ENCODE measurements at regions not wholly inside any gene's neighbourhood (a gene's known extent, or its start where the extent isn't known, plus 50 kb on each side); places are given as distances from the start of the nearest gene placed in this dataset.
"Not testable (repeated sequence)": the region's sequence is repeated elsewhere in the genome, so short reads cannot be mapped to it uniquely, and the experiment has no call there.

GRCh38 chr13:21910546-21910945 lies 239.7 kb downstream of the FGF9 start:
- DNase-seq (ENCODE audit: low read depth in 6 of 9, low spot score in 9 of 9): no peak
- Histone ChIP-seq H3K27me3 (ENCODE audit: control insufficient read depth in 2 of 2, insufficient read depth in 1 of 2, low read length in 1 of 2) (no peaks in the 10 kb centered on the region), H3K4me3 (ENCODE audit: low read length in 2 of 2) (no peak overlapping the region), H3K27ac (ENCODE audit: low read depth in 1 of 2, low read length in 1 of 2) (no peak overlapping the region), H3K4me1 (ENCODE audit: control insufficient read depth in 2 of 2, insufficient read depth in 2 of 2, low read length in 2 of 2) (no peaks in the 10 kb centered on the region), H3K36me3 (ENCODE audit: control insufficient read depth in 2 of 2, insufficient read depth in 2 of 2, low read length in 1 of 2) (no peaks in the 10 kb centered on the region), H3K9me3 (ENCODE audit: control insufficient read depth in 2 of 2, insufficient read depth in 1 of 2, low read length in 1 of 2) (no peaks in the 10 kb centered on the region)
- 92% methylated on average over 6 of the region's 6 CpGs for WGBS

DNA sequence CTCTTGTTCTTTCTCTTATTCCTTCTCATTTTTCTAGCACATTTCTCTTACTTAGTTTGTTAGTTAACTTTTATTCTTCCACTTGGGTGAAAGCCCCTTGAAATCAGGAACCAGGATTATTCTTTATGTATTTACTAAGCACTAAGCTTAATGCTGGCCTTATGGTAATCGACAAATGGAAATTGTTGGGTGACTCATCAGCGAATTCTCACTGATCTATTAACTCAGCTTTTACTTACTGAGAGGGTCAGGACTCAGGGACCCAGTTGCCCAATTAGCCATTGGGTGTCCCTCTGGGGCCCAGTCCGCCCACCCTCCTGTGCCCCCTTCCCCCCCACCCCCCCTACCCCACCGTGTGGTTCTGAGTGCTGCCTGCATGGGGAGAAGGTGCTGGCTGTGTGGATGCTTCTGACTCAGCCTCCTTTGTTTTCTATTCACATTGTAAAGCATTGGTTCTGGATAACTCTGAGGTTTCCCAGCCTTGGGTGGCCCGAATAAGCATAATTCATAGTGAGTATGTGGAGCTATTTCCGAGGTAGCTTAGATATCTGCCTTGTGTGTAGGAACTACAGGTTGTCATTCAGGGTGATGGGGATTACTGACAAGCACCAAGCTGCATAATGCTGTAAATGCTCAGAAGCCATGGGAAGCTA lies 240.9 kb downstream of the FGF9 start:
- DNase-seq (ENCODE audit: low read depth in 6 of 9, low spot score in 9 of 9): no peak

GRCh38 chr13:21913010-21913409 lies 242.1 kb downstream of the FGF9 start:
- H3K36me3 ChIP-seq (ENCODE audit: control insufficient read depth in 2 of 2, insufficient read depth in 2 of 2, low read length in 1 of 2): no peaks in the 10 kb centered on the region
- no peak overlapping the region for H3K27ac ChIP-seq (ENCODE audit: low read depth in 1 of 2, low read length in 1 of 2)
- H3K27me3 ChIP-seq (ENCODE audit: control insufficient read depth in 2 of 2, insufficient read depth in 1 of 2, low read length in 1 of 2): no peaks in the 10 kb centered on the region
- no peak overlapping the region for H3K4me3 ChIP-seq (ENCODE audit: low read length in 2 of 2)
- no peak for DNase-seq (ENCODE audit: low read depth in 6 of 9, low spot score in 9 of 9)
- no peaks in the 10 kb centered on the region for H3K9me3 ChIP-seq (ENCODE audit: control insufficient read depth in 2 of 2, insufficient read depth in 1 of 2, low read length in 1 of 2)
- 69% methylated on average over 8 of the region's 8 CpGs for WGBS
- H3K4me1 ChIP-seq (ENCODE audit: control insufficient read depth in 2 of 2, insufficient read depth in 2 of 2, low read length in 2 of 2): no peaks in the 10 kb centered on the region

More for the DNA sequence above, 240.9 kb downstream of the FGF9 start:
- no peaks in the 10 kb centered on the region for H3K36me3 ChIP-seq (ENCODE audit: control insufficient read depth in 2 of 2, insufficient read depth in 2 of 2, low read length in 1 of 2)
- H3K4me1 ChIP-seq (ENCODE audit: control insufficient read depth in 2 of 2, insufficient read depth in 2 of 2, low read length in 2 of 2): no peaks in the 10 kb centered on the region
- no peak overlapping the region for H3K4me3 ChIP-seq (ENCODE audit: low read length in 2 of 2)
- 73% methylated on average over 6 of the region's 6 CpGs for WGBS
- no peaks in the 10 kb centered on the region for H3K27me3 ChIP-seq (ENCODE audit: control insufficient read depth in 2 of 2, insufficient read depth in 1 of 2, low read length in 1 of 2)
- H3K27ac ChIP-seq (ENCODE audit: low read depth in 1 of 2, low read length in 1 of 2): no peak overlapping the region
- no peaks in the 10 kb centered on the region for H3K9me3 ChIP-seq (ENCODE audit: control insufficient read depth in 2 of 2, insufficient read depth in 1 of 2, low read length in 1 of 2)

DNA sequence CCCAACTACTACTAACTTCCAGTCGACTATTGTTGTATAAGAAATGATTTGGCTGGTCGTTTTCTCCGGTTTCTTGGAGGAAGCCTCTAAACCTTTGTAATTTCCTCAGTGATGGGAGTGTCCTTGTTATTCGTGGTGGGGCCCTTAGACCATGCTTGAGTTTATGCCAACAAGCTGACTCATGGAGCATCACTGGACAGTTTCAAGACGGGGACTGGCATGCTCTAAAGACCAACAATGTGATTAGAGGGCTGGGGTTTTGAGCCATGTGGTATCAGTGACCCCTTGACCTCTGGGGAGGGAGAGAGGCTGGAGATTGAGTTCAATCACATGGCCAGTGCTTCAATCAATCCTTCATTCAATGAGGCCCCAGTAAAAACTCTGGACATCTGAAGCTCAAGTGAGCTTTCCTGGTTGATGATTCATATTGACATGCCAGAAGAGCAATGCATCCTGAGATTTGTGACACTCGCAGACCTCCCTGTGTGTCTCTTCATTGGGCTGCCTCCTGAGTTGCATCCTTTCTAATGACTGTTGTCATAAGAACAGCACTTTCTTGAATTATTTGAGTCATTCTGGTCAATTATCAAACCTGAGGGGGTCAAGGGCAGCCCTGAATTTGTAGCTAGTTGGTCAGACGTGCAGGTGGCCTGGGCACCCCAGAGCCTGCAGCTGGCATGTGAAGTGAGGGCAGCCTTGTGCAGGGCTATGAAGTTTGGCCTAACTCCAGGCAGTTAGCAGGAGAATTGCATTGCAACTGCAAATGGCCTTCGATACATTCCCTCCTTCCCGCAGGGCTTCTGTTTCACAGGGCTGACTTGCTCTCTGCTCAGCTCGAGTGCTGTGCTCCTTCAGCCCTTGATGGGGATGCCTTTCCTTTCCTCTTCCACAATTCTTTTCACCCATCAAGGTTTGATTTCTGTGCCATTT lies 246.5 kb downstream of the FGF9 start:
- Histone ChIP-seq H3K36me3 (ENCODE audit: control insufficient read depth in 2 of 2, insufficient read depth in 2 of 2, low read length in 1 of 2) (no peaks in the 10 kb centered on the region), H3K4me3 (ENCODE audit: low read length in 2 of 2) (no peak overlapping the region), H3K27ac (ENCODE audit: low read depth in 1 of 2, low read length in 1 of 2) (no peak overlapping the region), H3K27me3 (ENCODE audit: control insufficient read depth in 2 of 2, insufficient read depth in 1 of 2, low read length in 1 of 2) (no peaks in the 10 kb centered on the region), H3K4me1 (ENCODE audit: control insufficient read depth in 2 of 2, insufficient read depth in 2 of 2, low read length in 2 of 2) (no peaks in the 10 kb centered on the region), H3K9me3 (ENCODE audit: control insufficient read depth in 2 of 2, insufficient read depth in 1 of 2, low read length in 1 of 2) (no peaks in the 10 kb centered on the region)
- no peak for DNase-seq (ENCODE audit: low read depth in 6 of 9, low spot score in 9 of 9)
- 91% methylated on average over 10 of the region's 10 CpGs for WGBS

DNA sequence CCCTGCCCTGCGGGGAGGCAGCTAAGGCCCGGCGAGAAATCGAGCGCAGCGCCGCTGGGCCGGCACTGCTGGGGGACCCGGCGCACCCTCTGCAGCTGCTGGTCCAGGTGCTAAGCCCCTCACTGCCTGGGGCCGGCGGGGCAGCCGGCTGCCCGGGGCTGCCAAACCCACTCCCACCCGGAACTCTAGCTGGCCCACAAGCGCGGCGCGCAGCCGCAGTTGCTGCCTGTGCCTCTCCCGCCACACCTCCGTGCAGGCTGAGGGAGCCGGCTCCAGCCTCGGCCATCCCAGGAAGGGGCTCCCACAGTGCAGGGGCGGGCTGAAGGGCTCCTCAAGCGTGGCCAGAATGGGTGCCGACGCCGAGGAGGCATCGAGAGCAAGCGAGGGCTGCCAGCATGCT lies 249.9 kb downstream of the FGF9 start:
- not testable (repeated sequence) for H3K27ac ChIP-seq (ENCODE audit: low read depth in 1 of 2, low read length in 1 of 2); H3K36me3 ChIP-seq (ENCODE audit: control insufficient read depth in 2 of 2, insufficient read depth in 2 of 2, low read length in 1 of 2); DNase-seq (ENCODE audit: low read depth in 6 of 9, low spot score in 9 of 9); H3K4me1 ChIP-seq (ENCODE audit: control insufficient read depth in 2 of 2, insufficient read depth in 2 of 2, low read length in 2 of 2); H3K9me3 ChIP-seq (ENCODE audit: control insufficient read depth in 2 of 2, insufficient read depth in 1 of 2, low read length in 1 of 2); H3K27me3 ChIP-seq (ENCODE audit: control insufficient read depth in 2 of 2, insufficient read depth in 1 of 2, low read length in 1 of 2); H3K4me3 ChIP-seq (ENCODE audit: low read length in 2 of 2)
- WGBS: 94% methylated on average over 31 of the region's 31 CpGs

DNA sequence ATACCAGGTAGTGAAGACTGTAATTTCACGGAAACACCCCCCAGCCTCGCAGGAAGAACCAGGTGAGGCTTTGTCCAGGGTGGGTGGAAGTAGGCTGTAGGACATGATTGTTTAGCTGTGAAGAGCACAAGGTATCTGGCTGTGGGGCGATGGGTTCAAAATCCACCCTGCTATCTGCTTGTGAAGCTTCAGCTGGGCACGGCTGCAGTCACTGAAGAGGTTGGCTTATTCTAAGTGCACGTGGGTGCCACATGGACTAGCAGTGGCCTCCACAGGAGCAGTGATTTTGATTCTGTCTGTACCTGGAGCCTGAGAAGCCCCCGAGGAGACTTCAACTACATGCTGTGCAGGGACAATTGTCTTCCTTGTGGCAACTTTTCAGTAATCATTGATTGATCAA lies 254.1 kb downstream of the FGF9 start:
- Histone ChIP-seq H3K36me3 (ENCODE audit: control insufficient read depth in 2 of 2, insufficient read depth in 2 of 2, low read length in 1 of 2) (no peaks in the 10 kb centered on the region), H3K9me3 (ENCODE audit: control insufficient read depth in 2 of 2, insufficient read depth in 1 of 2, low read length in 1 of 2) (no peaks in the 10 kb centered on the region), H3K4me3 (ENCODE audit: low read length in 2 of 2) (no peak overlapping the region), H3K27me3 (ENCODE audit: control insufficient read depth in 2 of 2, insufficient read depth in 1 of 2, low read length in 1 of 2) (no peaks in the 10 kb centered on the region), H3K4me1 (ENCODE audit: control insufficient read depth in 2 of 2, insufficient read depth in 2 of 2, low read length in 2 of 2) (no peaks in the 10 kb centered on the region), H3K27ac (ENCODE audit: low read depth in 1 of 2, low read length in 1 of 2) (no peak overlapping the region)
- DNase-seq (ENCODE audit: low read depth in 6 of 9, low spot score in 9 of 9): no peak
- WGBS: 97% methylated on average over 6 of the region's 6 CpGs

DNA sequence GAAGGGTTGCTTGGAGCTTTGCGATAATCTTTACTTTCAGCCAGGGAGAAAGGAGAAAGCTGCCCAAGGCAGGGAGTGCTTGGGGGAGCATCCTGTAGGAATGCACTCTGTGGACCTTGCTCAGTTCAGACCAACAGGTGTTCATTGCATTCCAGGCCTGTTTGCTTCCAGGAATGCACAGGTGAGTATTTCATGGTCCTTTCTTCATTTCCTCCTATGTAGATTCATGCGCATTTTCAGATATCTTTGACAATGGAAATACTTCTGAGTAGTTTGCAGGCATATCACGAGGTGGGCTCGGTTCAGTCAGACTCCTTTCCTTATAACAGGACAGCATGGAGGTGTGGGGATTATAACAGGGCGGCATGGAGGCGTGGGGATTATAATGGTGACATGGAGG lies 254.8 kb downstream of the FGF9 start:
- no peak overlapping the region for H3K4me3 ChIP-seq (ENCODE audit: low read length in 2 of 2)
- H3K9me3 ChIP-seq (ENCODE audit: control insufficient read depth in 2 of 2, insufficient read depth in 1 of 2, low read length in 1 of 2): no peaks in the 10 kb centered on the region
- no peaks in the 10 kb centered on the region for H3K36me3 ChIP-seq (ENCODE audit: control insufficient read depth in 2 of 2, insufficient read depth in 2 of 2, low read length in 1 of 2)
- no peaks in the 10 kb centered on the region for H3K27me3 ChIP-seq (ENCODE audit: control insufficient read depth in 2 of 2, insufficient read depth in 1 of 2, low read length in 1 of 2)
- no peak for DNase-seq (ENCODE audit: low read depth in 6 of 9, low spot score in 9 of 9)
- no peak overlapping the region for H3K27ac ChIP-seq (ENCODE audit: low read depth in 1 of 2, low read length in 1 of 2)
- 93% methylated on average over 6 of the region's 6 CpGs for WGBS
- no peaks in the 10 kb centered on the region for H3K4me1 ChIP-seq (ENCODE audit: control insufficient read depth in 2 of 2, insufficient read depth in 2 of 2, low read length in 2 of 2)

DNA sequence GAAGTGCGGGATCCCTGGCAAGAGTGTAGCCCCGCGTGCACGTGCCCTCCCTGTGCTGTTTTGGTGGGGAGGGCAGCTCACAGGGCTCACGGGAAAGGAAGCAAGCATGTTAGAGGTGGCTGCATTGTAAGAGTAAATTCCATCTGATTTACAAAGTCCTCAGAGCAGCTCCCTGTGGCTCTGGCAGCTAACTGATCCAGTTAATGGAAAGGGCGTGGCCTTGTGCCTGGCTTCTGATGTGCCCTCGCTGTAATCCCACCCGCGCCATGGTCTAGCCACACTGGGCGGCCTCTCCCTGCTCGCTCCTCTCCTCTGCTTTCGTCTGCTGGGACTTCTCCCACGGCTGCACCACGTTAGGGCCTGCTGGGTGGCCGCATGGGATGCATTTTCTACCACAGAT lies 258.5 kb downstream of the FGF9 start:
- 93% methylated on average over 15 of the region's 15 CpGs for WGBS
- no peaks in the 10 kb centered on the region for H3K36me3 ChIP-seq (ENCODE audit: control insufficient read depth in 2 of 2, insufficient read depth in 2 of 2, low read length in 1 of 2)
- H3K4me1 ChIP-seq (ENCODE audit: control insufficient read depth in 2 of 2, insufficient read depth in 2 of 2, low read length in 2 of 2): peaks cover 0 to 2% of the 10 kb centered on the region in 2 donors
- H3K27me3 ChIP-seq (ENCODE audit: control insufficient read depth in 2 of 2, insufficient read depth in 1 of 2, low read length in 1 of 2): no peaks in the 10 kb centered on the region
- H3K9me3 ChIP-seq (ENCODE audit: control insufficient read depth in 2 of 2, insufficient read depth in 1 of 2, low read length in 1 of 2): no peaks in the 10 kb centered on the region
- H3K27ac ChIP-seq (ENCODE audit: low read depth in 1 of 2, low read length in 1 of 2): no peak overlapping the region
- DNase-seq (ENCODE audit: low read depth in 6 of 9, low spot score in 9 of 9): no peak
- H3K4me3 ChIP-seq (ENCODE audit: low read length in 2 of 2): no peak overlapping the region

GRCh38 chr13:21930536-21930935 lies 259.7 kb downstream of the FGF9 start:
- no peaks in the 10 kb centered on the region for H3K9me3 ChIP-seq (ENCODE audit: control insufficient read depth in 2 of 2, insufficient read depth in 1 of 2, low read length in 1 of 2)
- no peak overlapping the region for H3K4me3 ChIP-seq (ENCODE audit: low read length in 2 of 2)
- WGBS: 26% methylated on average over 6 of the region's 6 CpGs
- H3K27me3 ChIP-seq (ENCODE audit: control insufficient read depth in 2 of 2, insufficient read depth in 1 of 2, low read length in 1 of 2): no peaks in the 10 kb centered on the region
- H3K27ac ChIP-seq (ENCODE audit: low read depth in 1 of 2, low read length in 1 of 2): no peak overlapping the region
- no peaks in the 10 kb centered on the region for H3K36me3 ChIP-seq (ENCODE audit: control insufficient read depth in 2 of 2, insufficient read depth in 2 of 2, low read length in 1 of 2)
- H3K4me1 ChIP-seq (ENCODE audit: control insufficient read depth in 2 of 2, insufficient read depth in 2 of 2, low read length in 2 of 2): peaks cover 0 to 2% of the 10 kb centered on the region in 2 donors
- no peak for DNase-seq (ENCODE audit: low read depth in 6 of 9, low spot score in 9 of 9)
